HEK293 (cell line): ENCODE measurements at regions not wholly inside any gene's neighbourhood (a gene's known extent, or its start where the extent isn't known, plus 50 kb on each side); places are given as distances from the start of the nearest gene placed in this dataset.

Experiments used
- CTCF ChIA-PET: fragments of 350-600 bp; formaldehyde crosslinking; extraction: SDS; loops from one replicate; lab custom pipeline; 2021; ENCODE audit warnings: antibody characterized with exemption; lab: Yijun Ruan, JAX
- POLR2A ChIA-PET: fragments of 300-600 bp; formaldehyde crosslinking; extraction: SDS; loops from one replicate; lab custom pipeline; 2020; ENCODE audit warnings: antibody characterized with exemption, inconsistent platforms; lab: Yijun Ruan, JAX
- H3K27ac ChIP-seq: fragments of 200-500 bp; sonication (Bioruptor generic); 2 replicates; pipeline ENCODE4 v1.5.1; 2014; ENCODE audit warnings: low read depth, low read length, control low read depth, inconsistent platforms; ENCODE audit errors: extremely low read depth
- H3K36me3 ChIP-seq, 2 experiments: fragments of 200-500 bp in 1 of 2; sonication (Bioruptor generic) in 1 of 2; 1 replicate in 1 of 2; 2 replicates in 1 of 2; pipeline ENCODE4 v1.5.1; 2014 to 2017; ENCODE audit warnings: inconsistent platforms in 2 of 2, low read length in 2 of 2; ENCODE audit not compliant: control insufficient read depth in 2 of 2, insufficient read depth in 1 of 2
- H3K4me1 ChIP-seq: fragments of 200-500 bp; sonication (Bioruptor generic); 2 replicates; pipeline ENCODE4 v1.5.1; 2014; ENCODE audit warnings: mild to moderate bottlenecking, low read length, inconsistent platforms; ENCODE audit not compliant: control insufficient read depth, insufficient read depth
- H3K4me3 ChIP-seq: 2 replicates; pipeline ENCODE4 v1.5.1; 2011; ENCODE audit warnings: low read depth, mild to moderate bottlenecking, control low read depth, low read length, moderate library complexity
- H3K9me3 ChIP-seq: fragments of 200-500 bp; sonication (Bioruptor generic); 2 replicates; pipeline ENCODE4 v1.5.1; 2014; ENCODE audit warnings: low read depth, low read length, inconsistent platforms; ENCODE audit not compliant: control insufficient read depth, insufficient read depth
- BCL11A ChIP-seq: fragments of 450-650 bp; formaldehyde crosslinking; IDR thresholded peaks from 2 replicates; pipeline ENCODE4 v1.5.1; 2016; ENCODE audit warnings: low read depth, missing biosample characterization, missing genetic modification characterization
- GLI4 ChIP-seq: fragments of 450-650 bp; formaldehyde crosslinking; IDR thresholded peaks from 2 replicates; pipeline ENCODE4 v1.5.1; 2016; ENCODE audit warnings: missing biosample characterization, missing genetic modification characterization
- KLF8 ChIP-seq: fragments of 450-650 bp; formaldehyde crosslinking; IDR thresholded peaks from 2 replicates; pipeline ENCODE4 v1.5.1; 2016; ENCODE audit warnings: missing biosample characterization, missing genetic modification characterization
- SP7 ChIP-seq: fragments of 450-650 bp; formaldehyde crosslinking; IDR thresholded peaks from 2 replicates; pipeline ENCODE4 v1.5.1; 2016; ENCODE audit warnings: missing biosample characterization, missing genetic modification characterization
- TRIM28 ChIP-seq: IDR thresholded peaks from 2 replicates; pipeline ENCODE4 v1.6.1; 2011; ENCODE audit warnings: low read length, control low read depth, borderline replicate concordance
- ZBTB49 ChIP-seq: fragments of 450-650 bp; formaldehyde crosslinking; IDR thresholded peaks from 2 replicates; pipeline ENCODE4 v1.5.1; 2016; ENCODE audit warnings: missing biosample characterization, missing genetic modification characterization, low read depth
- ZFP3 ChIP-seq: fragments of 450-650 bp; formaldehyde crosslinking; IDR thresholded peaks from 2 replicates; pipeline ENCODE4 v1.5.1; 2016; ENCODE audit warnings: low read depth, missing biosample characterization, missing genetic modification characterization
- ZNF138 ChIP-seq: fragments of 450-650 bp; formaldehyde crosslinking; IDR thresholded peaks from 2 replicates; pipeline ENCODE4 v1.5.1; 2016; ENCODE audit warnings: missing biosample characterization, missing genetic modification characterization, borderline replicate concordance
- ZNF140 ChIP-seq: fragments of 450-650 bp; formaldehyde crosslinking; IDR thresholded peaks from 2 replicates; pipeline ENCODE4 v1.5.1; 2016; ENCODE audit warnings: missing biosample characterization, missing genetic modification characterization
- ZNF23 ChIP-seq: fragments of 450-650 bp; formaldehyde crosslinking; IDR thresholded peaks from 2 replicates; pipeline ENCODE4 v1.5.1; 2016; ENCODE audit warnings: missing biosample characterization, missing genetic modification characterization, borderline replicate concordance
- ZNF510 ChIP-seq: fragments of 450-650 bp; formaldehyde crosslinking; IDR thresholded peaks from 2 replicates; pipeline ENCODE4 v1.5.1; 2018; ENCODE audit warnings: mild to moderate bottlenecking, missing genetic modification characterization, missing biosample characterization; ENCODE audit not compliant: insufficient replicate concordance
- ZNF624 ChIP-seq: fragments of 450-650 bp; formaldehyde crosslinking; IDR thresholded peaks from 2 replicates; pipeline ENCODE4 v1.5.1; 2017; ENCODE audit warnings: missing biosample characterization, missing genetic modification characterization
- ZNF677 ChIP-seq: fragments of 450-650 bp; IDR thresholded peaks from 2 replicates; pipeline ENCODE4 v1.5.0; 2018; ENCODE audit warnings: missing biosample characterization, mild to moderate bottlenecking, missing genetic modification characterization, moderate library complexity
- ZNF792 ChIP-seq: fragments of 450-650 bp; formaldehyde crosslinking; IDR thresholded peaks from 2 replicates; pipeline ENCODE4 v1.5.1; 2016; ENCODE audit warnings: missing biosample characterization, missing genetic modification characterization
- ZNF843 ChIP-seq: fragments of 450-650 bp; formaldehyde crosslinking; IDR thresholded peaks from 2 replicates; pipeline ENCODE4 v1.5.1; 2016; ENCODE audit warnings: missing biosample characterization, missing genetic modification characterization
- ZXDB ChIP-seq: fragments of 450-650 bp; formaldehyde crosslinking; IDR thresholded peaks from 2 replicates; pipeline ENCODE4 v1.5.1; 2016; ENCODE audit warnings: missing biosample characterization, missing genetic modification characterization

- ChIA-PET CTCF (no interaction called here), POLR2A (no interaction called here)
- no peaks in the 10 kb centered on the region for H3K4me1 ChIP-seq
- H3K36me3 ChIP-seq = no peaks in the 10 kb centered on the region
- H3K9me3 ChIP-seq = no peaks in the 10 kb centered on the region
- TF ChIP-seq SP7 (tag by site-specific recombination) = no peak
- TF ChIP-seq ZXDB (tag by site-specific recombination) = no peak
- no peak for TF ChIP-seq TRIM28
- TF ChIP-seq BCL11A (tag by site-specific recombination) = no peak
- no peak for TF ChIP-seq ZNF792
- no peak for TF ChIP-seq ZBTB49 (tag by site-specific recombination)
- no peak for TF ChIP-seq ZNF510 (tag by site-specific recombination)
- no peak for TF ChIP-seq KLF8 (tag by site-specific recombination)
- no peak for TF ChIP-seq ZNF140
- no peak for TF ChIP-seq GLI4 (tag by site-specific recombination)
- TF ChIP-seq ZNF843 (tag by site-specific recombination) = no peak
- H3K4me3 ChIP-seq = no peak overlapping the region
- H3K27ac ChIP-seq = no peak overlapping the region
Measured at GRCh38 chr4:144556636-144557035, 89.3 kb upstream of the HHIP start.

GRCh38 chr4:144557404-144557803 lies 88.6 kb upstream of the HHIP start:
- ChIA-PET CTCF (no interaction called here), POLR2A (no interaction called here)
- TF ChIP-seq ZBTB49 (tag by site-specific recombination) = no peak
- TF ChIP-seq ZNF23 (tag by site-specific recombination) = no peak
- no peak for TF ChIP-seq ZNF677
- H3K4me1 ChIP-seq = no peaks in the 10 kb centered on the region
- no peak overlapping the region for H3K27ac ChIP-seq
- H3K4me3 ChIP-seq = no peak overlapping the region
- H3K36me3 ChIP-seq = no peaks in the 10 kb centered on the region
- H3K9me3 ChIP-seq = no peaks in the 10 kb centered on the region

GRCh38 chr4:144562019-144562705 lies 83.8 kb upstream of the HHIP start:
- POLR2A ChIA-PET = no interaction called here
- no peak overlapping the region for H3K4me3 ChIP-seq
- no peaks in the 10 kb centered on the region for H3K9me3 ChIP-seq
- no peak for TF ChIP-seq ZNF624 (tag by site-specific recombination)
- no peak for TF ChIP-seq ZNF138
- no peak for TF ChIP-seq ZXDB (tag by site-specific recombination)
- no peak for TF ChIP-seq ZFP3 (tag by site-specific recombination)
- CTCF ChIA-PET = no interaction called here
- H3K36me3 ChIP-seq = no peaks in the 10 kb centered on the region
- H3K4me1 ChIP-seq = no peaks in the 10 kb centered on the region
- no peak overlapping the region for H3K27ac ChIP-seq
